B cell (primary cell): ENCODE measurements at regions not wholly inside any gene's neighbourhood (a gene's known extent, or its start where the extent isn't known, plus 50 kb on each side); places are given as distances from the start of the nearest gene placed in this dataset.

Experiments
- CTCF ChIP-seq: fragments of 200-600 bp; IDR thresholded peaks from one replicate; pipeline ENCODE4 v1.8.0; 2022; ENCODE audit warnings: antibody characterized with exemption, mild to moderate bottlenecking
- EZH2 ChIP-seq: IDR thresholded peaks from 2 replicates; pipeline ENCODE4 v1.6.1; 2012; ENCODE audit warnings: borderline replicate concordance, low read depth, mild to moderate bottlenecking, moderate library complexity, low read length; ENCODE audit not compliant: insufficient read depth, poor library complexity, severe bottlenecking

GRCh38 chr3:152618529-152618928 is 216.4 kb upstream of the P2RY1 start:
- no peak for TF ChIP-seq CTCF
- TF ChIP-seq EZH2, result no peak
